ENCODE measurements at regions not wholly inside any gene's neighbourhood (a gene's known extent, or its start where the extent isn't known, plus 50 kb on each side); places are given as distances from the start of the nearest gene placed in this dataset.

DNA sequence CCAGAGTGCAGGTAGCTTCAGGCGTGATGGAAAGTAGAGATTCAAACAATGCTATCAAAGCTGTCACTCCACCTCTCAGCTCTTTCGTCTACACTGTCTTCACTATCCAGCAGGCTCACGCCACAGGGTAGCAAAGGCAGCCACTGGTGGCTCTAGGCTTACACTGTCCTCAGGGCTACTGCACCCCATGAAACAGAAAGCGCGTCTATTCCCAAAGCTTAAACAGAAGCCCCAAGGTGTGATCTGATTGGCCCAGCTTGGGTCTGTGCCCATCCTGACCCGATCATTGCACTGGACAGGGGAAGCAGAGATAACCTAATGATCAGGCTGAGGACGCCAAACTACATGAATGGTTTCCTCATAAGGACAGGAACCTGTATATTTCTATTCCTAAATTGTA is 100.1 kb downstream of the PDCL3 start:
- DNase-seq: no peak

DNA sequence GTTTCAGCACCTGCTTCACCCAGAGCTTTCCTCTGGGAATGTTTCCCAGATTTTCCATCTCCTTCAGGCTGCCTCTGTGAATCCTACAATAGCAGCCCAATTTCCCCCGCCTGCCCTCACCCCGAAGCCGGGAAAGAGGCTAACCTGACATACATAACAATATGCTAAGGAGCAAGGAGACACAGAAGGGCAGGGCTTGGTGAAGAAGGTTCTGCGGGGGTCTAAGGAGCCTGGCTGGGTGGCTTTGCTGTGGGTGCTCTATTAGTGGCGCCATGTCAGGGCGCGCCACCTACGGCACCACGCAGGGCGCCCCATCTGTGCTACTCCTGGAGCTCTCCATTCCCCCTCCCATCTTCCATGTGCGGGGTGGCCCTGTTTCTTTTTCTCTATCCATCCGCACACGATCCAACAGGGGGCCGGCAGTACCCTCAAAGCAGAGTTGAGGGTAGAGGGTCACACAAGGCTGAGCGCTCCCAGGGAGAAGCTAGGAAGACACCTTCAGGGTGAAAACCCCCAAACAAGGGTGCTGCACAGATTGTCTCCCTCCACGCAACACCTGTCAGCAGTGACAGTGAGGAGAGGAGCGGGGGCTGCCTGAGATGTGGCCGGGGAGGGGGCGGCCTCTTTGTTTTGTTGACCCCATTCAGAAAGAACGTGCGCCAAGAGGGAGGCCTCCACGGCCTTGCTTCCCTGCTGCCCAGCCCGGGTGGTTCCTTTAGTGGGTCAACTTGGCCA is 101.4 kb downstream of the PDCL3 start:
- DNase-seq: no peak

DNA sequence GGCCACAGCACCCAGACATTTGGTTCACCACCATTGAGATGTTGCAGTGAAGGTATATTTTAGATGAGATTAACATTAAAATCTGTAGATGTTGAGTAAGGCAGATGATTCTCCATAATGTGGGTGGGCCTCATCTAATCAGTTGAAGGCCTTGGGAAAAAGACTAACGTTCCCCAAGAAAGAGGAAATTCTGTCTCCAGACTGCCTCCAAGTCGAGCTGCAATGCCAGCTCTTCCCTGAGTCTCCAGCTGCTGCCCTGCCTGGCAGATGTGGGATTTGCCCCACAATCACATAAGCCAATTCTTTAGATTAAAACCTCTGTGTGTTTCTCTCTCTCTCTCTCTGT is 101.9 kb downstream of the PDCL3 start:
- no peak for DNase-seq

DNA sequence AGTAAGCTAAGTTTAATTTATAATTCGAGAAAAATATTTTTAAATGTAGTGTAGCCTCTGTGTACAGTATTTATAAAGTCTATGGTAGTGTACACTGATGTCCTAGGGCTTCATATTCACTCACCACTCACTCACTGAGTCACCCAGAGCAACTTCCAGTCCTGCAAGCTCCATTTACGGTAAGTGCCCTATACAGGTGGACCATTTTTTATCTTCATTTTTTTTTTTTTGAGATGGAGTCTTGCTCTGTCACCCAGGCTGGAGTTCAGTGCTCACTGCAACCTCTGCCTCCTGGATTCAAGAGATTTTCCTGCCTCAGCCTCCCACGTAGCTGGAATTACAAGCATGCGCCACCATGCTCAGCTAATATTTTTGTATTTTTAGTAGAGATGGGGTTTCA is 104.2 kb downstream of the PDCL3 start:
- DNase-seq: no peak

DNA sequence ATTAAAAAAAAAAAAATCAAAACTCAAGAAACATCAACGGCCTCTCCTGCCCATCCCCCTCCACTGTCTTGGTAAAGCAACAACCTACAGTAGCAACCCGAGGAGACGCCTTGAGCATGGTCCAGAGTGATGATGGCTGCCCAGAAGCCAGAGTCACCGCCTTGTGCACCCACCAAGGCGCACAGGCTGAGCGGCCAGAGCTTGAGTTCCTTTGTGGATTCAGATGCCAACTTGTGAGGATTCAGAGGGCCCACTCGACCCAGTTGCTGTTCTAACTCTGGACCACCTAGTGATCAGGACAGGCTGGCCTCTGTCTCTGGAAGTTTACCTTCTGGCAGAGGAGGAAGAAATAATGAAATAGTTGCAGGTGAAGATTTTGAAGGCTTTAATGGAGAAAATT is 105.0 kb downstream of the PDCL3 start:
- no peak for DNase-seq

DNA sequence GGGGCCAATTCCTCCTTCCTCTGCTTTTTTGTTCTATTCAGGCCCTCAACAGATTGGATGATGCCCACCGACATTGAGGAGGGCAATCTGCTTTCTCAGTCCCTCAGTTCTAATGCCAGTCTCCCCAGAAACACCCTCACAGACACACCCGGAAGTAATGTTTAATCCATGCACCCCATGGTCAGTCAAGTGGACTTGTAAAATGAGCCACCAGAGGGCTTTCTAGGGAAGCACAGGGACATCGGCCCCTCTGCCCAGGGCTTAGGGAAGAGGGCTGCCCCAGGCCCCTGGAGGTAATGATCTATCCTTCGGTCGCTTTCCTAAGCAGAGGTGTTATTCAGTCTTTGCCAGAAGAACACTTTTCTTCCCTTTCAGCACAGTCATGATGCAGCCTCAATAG is 107.4 kb downstream of the PDCL3 start:
- no peak for DNase-seq

DNA sequence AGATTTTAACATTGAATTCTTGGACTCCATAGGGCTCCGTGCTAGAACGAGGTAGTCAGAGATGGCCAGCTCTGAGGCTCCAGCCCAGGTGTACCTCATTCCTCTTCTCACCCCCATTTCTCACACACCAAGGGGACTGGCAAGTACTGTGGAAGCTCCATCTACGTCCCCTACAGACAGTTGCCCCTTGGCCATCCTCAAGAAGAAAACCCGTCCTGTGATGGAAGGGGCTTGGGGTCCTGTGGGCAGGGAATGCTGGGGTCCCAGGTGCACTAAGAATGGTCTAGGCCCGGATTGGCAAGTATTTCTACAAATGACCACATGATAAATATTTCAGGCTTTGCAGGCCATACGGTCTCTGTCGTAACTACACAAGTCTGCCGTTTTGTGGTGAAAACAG is 110.3 kb downstream of the PDCL3 start:
- no peak for DNase-seq

DNA sequence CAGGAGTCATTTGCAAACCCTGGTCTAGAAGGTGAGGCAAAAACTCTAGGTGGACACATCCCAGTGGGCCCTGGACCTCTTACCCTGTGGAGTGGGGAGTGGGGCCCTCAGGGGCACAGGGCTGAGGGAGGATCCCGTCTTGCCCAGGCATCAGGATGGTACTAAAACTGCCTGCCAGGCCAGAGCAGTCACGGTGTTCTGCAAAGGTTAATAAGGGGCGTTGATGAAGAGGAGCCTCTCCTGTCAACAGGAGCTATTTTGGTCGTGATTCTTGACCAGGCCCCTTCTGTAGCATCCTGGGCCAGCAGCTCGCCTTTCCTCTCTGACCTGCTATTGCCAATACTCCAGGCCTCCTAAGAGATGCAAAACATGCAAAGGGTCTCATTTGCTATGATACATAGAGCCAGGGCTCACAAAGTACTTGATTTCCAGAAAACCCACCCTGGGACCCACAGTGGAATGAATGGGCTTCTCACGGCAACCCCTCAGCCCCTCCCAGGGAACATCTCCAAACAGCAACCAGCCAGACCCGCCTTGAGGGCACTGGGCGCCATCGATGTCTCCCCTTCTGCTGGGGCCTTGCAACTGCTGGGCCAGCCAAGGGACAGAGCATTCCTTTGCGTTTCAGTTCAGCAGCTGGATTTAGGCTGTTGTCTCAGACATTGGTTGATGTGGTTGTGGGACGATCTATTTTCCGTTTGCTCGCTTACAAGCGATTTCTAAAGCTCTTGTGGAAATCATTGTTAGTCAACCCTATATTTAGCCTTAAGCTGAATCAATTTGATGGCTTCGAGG is 111.1 kb downstream of the PDCL3 start:
- peak; percentile 8 for DNase-seq

DNA sequence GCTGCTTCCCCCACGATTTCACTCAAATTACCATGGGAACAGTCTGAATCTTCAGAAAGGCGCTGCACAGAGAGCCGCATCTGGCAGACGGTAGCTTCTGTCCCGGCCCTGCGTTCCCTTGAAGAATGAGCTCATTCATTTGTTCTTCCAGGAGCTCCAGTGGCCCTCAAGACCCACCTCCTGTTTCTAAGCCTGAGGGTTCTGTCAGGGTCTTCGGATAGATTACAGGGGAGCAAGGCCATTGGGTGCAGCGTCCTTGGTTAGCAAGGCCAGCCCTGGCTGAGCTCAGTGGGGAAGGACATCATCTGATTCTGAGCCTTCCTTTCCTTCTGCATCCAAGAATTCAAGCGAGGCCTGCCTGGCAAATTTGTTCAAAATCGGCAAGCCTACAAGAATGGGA is 111.9 kb downstream of the PDCL3 start:
- DNase-seq: no peak

DNA sequence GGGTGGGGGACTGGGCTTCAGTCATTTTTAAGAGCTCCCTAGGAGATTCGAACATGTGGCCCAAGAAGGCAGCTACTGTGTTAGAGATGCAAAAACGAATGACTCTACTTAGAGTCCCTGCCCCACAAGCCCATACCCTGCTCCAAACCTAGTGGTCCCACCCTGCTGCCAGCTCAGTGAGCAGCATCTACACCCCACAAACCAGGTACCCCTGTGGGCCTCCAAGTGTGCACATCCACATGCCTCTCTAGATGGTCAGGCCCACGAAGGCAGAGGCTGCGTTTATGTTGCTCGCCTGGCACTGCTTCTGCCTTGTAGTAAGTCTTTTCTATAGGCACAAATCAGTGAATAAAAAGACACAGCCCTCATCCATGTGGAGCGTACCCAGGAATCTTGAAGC is 112.6 kb downstream of the PDCL3 start:
- DNase-seq: no peak

DNA sequence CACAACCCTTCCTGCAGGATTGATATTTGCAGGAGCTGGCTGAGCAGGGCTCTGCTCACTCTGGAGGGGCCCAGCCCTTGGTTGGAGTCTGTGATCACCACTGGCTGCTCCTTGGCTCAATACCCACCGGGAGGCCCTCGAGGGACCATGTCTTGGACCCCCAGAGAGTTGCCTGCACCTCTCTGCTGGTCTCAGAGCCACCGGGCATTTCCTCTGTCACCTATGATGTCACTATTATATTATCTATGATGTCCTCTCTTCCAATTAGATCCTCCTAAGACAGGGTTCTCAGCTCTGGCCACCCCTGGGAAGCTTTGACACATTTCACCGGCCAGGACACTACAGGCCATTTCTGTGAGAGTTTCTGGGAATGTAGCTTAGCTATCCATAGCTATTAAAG is 113.1 kb downstream of the PDCL3 start:
- DNase-seq: no peak

DNA sequence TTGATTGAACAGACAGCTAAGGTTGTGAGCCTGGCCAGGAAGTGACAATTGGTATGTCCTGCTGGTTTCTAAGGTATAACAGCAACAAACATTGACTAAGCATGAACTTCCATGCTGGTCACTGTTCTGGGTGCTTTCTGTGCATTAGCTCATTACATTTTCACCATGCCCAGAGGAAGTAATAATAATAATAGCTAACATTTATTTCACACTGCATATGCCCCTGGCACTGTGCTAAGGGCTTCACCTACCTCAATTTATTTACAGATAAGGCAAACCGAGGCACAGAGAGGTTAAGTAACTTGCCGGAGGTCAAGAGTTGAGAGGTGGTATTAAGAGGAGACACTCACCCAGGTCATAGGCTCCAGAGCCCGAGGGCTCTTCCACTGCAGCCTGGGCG is 113.6 kb downstream of the PDCL3 start:
- no peak for DNase-seq

DNA sequence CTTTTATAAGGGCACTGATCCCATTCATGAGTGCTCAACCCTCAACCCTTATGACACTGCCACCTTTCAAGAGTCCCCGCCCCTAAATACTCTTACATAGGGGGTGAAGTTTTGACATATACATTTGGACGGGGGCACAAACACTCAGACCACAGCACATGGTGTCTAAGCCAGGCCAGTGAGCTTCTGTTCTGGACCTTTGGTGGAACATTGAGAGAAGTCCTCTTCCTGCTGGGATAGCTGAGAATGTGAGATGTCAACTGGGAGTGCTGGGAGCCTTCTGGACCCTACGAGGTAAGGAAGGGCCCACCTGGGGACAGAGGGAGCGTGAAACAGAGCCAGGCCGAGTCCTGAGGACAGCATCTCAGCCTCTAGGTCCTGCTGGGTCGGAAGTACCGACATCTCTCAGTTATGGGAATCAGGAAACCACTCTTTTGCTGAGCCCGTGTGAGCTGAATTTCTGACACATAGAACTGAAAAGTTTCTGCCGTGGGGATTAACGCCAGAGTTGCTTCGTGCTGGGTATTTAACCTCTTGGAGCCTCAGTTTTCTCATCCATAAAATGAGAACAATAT is 114.9 kb downstream of the PDCL3 start:
- no peak for DNase-seq

DNA sequence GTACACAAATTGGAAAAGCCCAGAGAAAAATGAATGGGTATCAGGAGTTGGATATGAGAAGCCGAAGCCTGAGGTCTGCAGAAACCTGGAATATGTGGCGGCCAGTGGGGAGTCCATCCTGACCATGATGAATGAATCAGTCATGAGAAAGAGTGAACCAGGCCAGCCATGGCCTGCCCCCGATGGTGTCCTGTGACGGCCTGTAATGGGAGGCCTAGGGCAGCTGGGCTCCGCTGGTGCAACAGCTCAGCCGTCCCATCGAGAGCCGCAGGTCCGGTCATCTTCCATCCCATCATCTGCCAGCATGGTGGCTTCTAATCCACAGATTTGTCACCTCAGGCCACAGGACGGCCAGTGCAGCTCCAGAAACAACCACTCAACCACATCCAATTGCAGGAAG is 116.4 kb downstream of the PDCL3 start:
- no peak for DNase-seq

DNA sequence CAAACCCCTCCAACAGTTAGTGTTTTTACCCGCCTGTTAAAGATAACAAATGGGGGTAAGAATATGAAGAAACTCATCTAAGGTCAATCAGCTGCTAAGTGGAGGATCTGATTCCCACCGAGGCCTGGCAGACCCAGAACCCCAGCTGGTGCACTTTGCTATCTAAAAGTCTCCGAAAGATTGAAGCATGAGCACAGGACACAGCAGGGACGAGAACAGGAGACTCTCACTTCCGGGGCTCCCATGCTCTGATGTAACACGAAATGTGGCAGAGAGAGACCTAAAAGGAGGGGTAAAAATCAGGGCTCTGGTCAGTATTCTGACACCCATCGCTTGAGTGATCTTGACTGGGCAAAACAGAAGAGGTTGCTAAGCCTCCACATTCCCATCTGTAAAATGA is 119.7 kb downstream of the PDCL3 start:
- DNase-seq: no peak

DNA sequence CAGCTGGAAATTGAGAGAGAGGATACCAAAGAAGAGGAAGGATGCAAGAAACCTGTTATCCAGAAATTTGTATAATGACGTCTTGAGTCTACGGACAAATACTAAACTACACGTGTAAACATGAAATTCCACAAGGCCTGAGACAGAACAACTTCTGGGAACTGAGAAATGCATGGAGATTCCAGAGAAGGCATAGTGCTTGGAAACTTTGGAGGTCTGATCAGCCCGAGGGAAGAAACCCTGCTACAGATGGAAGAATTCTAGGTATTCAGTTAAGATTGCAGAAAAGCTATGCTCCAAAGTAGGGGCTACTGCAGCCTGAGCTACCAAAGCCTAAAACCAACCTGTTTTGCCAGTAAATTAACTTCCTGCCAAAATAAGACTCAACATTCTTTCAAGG is 120.4 kb downstream of the PDCL3 start:
- no peak for DNase-seq

DNA sequence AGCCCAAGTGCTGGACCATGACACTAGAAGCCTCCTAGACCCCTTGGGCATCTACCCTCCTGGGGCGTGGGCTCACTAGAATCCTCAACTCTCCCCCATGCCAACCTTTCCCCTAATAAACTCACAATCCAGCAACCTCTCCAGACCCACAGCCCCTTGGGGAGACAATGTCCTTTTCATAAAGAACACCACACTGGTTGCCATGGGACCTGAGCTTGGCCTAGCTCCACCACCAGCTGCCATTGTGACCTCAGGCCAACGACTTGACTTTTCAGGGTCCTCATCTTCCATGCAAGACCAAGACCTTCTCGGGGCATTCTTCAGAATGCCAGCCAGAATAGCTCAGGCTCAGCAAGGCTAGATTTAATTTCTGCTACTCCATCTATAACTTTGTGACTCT is 128.1 kb upstream of the NPAS2 start:
- no peak for DNase-seq

DNA sequence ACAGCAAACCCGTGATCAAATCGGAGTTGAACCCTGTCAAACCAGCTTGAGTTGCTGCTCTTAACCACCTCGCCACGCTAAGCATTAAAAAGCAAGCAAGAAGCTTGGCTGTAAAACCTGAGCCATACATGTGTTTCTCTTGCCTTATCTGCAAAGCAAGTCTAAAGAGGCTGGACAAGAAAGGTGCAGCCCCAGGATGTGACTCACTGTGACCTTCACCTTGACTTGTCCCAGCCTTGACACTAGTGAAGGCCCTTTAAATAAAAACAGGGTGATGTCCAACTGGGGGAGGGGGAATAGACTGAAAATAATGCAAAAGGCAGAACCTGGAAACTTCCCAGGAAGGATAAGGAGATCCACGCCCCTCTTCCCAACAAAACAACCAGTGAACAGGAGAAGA is 127.6 kb upstream of the NPAS2 start:
- DNase-seq: no peak

DNA sequence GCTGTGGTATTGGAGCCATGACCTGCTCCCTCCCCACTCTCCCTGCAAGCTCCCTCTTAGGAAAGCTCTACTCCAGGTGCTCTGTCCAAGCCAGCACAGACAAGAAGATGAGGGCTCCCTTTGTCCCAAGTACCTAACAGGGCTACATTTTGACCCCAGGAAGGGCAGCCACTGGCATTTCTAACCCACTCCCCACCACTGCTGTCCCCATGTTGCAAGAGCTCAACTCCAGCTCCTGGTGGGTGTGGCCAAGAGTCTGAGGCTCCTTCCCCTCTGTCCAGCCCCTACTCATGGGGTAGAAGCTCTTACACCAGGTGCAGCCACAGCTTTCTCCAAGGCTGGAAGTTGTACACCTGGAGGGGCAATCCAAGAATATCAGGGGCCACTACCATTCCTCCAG is 127.0 kb upstream of the NPAS2 start:
- no peak for DNase-seq

DNA sequence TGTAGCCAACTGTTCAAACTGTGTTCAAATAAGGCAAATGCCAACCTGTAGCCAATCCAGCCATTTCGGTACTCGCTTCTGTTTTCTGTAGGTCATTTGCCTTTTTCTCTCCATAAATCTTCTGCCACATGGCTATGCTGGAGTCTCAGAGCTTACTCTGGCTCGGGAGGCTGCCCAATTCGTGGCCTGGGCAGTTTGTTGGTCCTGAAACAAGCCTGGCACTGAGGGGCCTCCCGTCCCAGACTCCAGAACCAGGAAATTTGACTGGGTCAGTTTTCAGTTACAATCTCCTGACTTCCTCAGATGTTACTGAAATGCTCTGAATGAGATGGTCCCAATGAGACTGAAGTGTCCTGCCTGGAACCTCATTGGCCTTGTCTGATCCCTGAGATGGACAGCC is 120.8 kb upstream of the NPAS2 start:
- no peak for DNase-seq

DNA sequence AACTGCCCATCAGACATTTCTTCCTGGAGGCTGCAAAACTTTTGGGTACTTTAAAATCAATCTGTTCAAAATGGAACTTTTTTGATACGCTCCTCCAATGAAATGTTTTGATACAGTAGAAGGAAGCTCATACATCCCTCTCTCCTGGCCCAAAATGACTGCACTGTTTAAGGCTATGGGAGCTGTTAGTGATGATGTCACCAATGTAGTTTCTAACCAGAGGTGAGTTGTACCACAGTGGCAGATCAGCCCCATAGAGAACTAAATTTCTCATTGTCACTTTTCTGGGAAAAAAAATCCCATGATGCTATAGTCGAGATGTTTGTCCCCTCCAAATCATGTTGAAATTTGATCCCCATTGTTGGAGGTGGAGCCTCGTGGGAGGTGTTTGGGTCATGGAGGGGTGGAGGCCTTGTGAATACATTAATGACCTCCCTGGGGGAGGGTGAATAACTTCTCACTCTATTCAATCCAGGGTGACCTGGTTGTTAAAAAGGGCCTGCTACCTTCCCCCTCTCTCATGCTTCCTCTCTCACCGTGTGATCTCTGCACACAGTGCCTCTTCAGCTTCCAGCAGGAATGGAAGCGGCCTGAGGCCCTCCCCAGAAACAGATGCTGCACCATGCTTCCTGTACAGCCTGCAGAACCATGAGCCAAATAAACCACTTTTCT is 117.4 kb upstream of the NPAS2 start:
- no peak for DNase-seq

DNA sequence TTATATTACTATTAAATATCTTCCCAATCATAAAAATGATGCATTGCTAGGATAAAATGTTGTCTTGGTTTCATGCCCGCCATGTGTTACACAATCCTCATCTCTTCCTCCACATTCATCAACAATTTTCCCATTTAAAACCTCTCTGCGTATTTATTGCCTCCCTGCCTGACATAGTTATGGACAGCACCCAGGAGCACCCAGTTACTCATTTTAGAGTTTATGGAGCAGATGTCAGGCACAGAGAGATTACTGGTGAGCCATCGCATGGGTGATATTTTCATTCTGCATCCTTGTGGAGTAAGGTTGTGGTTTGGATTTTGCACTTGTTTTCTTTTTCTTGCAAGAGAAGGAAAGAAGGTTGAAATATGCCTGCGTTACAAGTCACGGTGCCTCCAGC is 116.7 kb upstream of the NPAS2 start:
- no peak for DNase-seq

DNA sequence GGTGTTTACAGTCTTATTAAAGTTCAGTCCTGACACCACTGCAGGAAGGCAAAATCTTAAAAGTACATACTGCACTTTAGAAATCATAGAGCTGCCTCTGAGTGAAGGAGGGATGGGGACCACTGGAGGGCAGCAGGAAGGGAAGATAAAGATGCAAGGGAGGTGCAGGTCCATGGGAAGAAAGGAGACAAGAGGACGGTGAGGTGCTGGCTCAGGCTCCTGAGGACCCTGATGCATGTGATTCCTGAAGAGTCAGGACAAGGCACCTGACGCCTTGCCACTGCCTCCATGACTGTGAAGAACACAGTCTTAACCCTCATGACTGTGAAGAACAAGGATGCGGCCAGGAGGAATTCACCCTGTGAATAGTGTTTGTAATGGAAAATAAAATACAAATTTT is 116.2 kb upstream of the NPAS2 start:
- DNase-seq: peak; percentile 13

DNA sequence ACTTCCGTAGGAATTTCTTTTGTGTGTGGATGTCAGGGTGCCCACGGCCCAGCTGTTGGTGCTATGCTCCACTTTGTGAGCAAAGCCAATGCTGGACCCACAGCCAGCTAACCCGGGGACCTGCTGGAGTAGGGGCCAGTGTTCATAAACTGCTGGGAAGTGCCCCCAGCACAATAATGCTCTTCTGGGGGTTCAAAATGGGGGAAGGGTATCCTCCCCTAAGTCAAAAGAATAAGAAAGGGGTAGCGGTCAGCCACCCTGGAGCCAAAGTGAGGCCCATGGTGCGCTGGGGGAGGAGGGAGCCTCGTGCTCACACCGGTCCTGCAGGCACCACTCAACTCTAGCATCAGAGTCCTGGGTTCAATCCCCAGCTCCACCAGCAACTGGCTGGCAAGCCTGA is 115.8 kb upstream of the NPAS2 start:
- no peak for DNase-seq

Data from eye (tissue), 1 donor.